GM12878 (cell line): ENCODE measurements at regions not wholly inside any gene's neighbourhood (a gene's known extent, or its start where the extent isn't known, plus 50 kb on each side); places are given as distances from the start of the nearest gene placed in this dataset.
A peak's percentile ranks its signal among the peaks of the same experiment; 100 is the strongest.

Experiments
- ATAC-seq: fragments of 200-7000 bp; cut with Tn5 transposase; 3 replicates; pipeline ENCODE4 v1.9.1; 2020; ENCODE audit warnings: mild to moderate bottlenecking, moderate library complexity
- BruUV-seq: library from RNA; stranded (reverse); fragments of 400-500 nt; replicated peaks from 2 replicates; lab custom pipeline; 2021; lab: Mats Ljungman, UMichigan
- CTCF ChIA-PET: fragments of 300-600 bp; sonication (Branson Sonifier 250); formaldehyde crosslinking; extraction: SDS; loops from one replicate; lab custom pipeline; 2021; ENCODE audit warnings: inconsistent platforms; lab: Yijun Ruan, JAX
- POLR2A ChIA-PET: fragments of 350-600 bp; formaldehyde crosslinking; extraction: SDS; loops from one replicate; lab custom pipeline; 2021; ENCODE audit warnings: inconsistent platforms; lab: Charles Lee
- RAD21 ChIA-PET: fragments of 300-600 bp; sonication (Branson Sonifier 250); formaldehyde crosslinking; loops from one replicate; lab custom pipeline; 2023; ENCODE audit warnings: antibody characterized with exemption; ENCODE audit not compliant: unreplicated experiment; lab: Charles Lee
- SMC1A ChIA-PET: fragments of 300-600 bp; sonication (Branson Sonifier 250); formaldehyde crosslinking; loops from one replicate; lab custom pipeline; 2023; ENCODE audit not compliant: unreplicated experiment, uncharacterized antibody; lab: Charles Lee
- DNase-seq: peaks from one replicate; pipeline ENCODE4 v3.0.0-alpha.2; 2011; ENCODE audit warnings: low read depth, low spot score
- FAIRE-seq: peaks from 3 replicates; lab custom pipeline; 2011; peaks lifted over from hg19 to GRCh38; lab: Jason Lieb, UNC
- H2AFZ ChIP-seq: 2 replicates; pipeline ENCODE4 v1.6.0; 2011; ENCODE audit warnings: low read depth, low read length, control low read depth; ENCODE audit not compliant: control insufficient read depth
- H3K27ac ChIP-seq: 2 replicates; pipeline ENCODE4 v1.5.1; 2011; ENCODE audit warnings: control low read depth; ENCODE audit not compliant: control insufficient read depth, insufficient read depth
- H3K27me3 ChIP-seq, 2 experiments: replicated peaks in 1 of 2; 2 replicates each; pipeline versions ENCODE4 v1.6.0 to v1.6.1; 2011; ENCODE audit warnings: low read length in 1 of 2; ENCODE audit not compliant: control insufficient read depth in 2 of 2, insufficient read depth in 2 of 2
- H3K36me3 ChIP-seq, 2 experiments: 2 replicates each; pipeline ENCODE4 v1.5.1; 2011; ENCODE audit warnings: low read length in 1 of 2; ENCODE audit not compliant: control insufficient read depth in 2 of 2, insufficient read depth in 2 of 2
- H3K4me1 ChIP-seq: 2 replicates; pipeline ENCODE4 v1.6.1; 2011; ENCODE audit warnings: mild to moderate bottlenecking, low read length, moderate library complexity, mixed read lengths; ENCODE audit not compliant: control insufficient read depth, insufficient read depth
- H3K4me2 ChIP-seq: 2 replicates; pipeline ENCODE4 v1.6.0; 2011; ENCODE audit warnings: control low read depth; ENCODE audit not compliant: control insufficient read depth, insufficient read depth
- H3K4me3 ChIP-seq: fragments of 200-600 bp; sonication (generic); 2 replicates; pipeline ENCODE4 v1.5.1; 2016
- H3K79me2 ChIP-seq: 2 replicates; pipeline ENCODE4 v1.6.0; 2011; ENCODE audit warnings: low read length; ENCODE audit not compliant: control insufficient read depth, insufficient read depth
- H3K9ac ChIP-seq: 2 replicates; pipeline ENCODE4 v1.8.0; 2011; ENCODE audit warnings: low read length, control low read depth, mixed read lengths; ENCODE audit not compliant: control insufficient read depth, insufficient read depth
- H3K9me3 ChIP-seq: replicated peaks from 3 replicates; pipeline ENCODE4 v1.5.1; 2011; ENCODE audit warnings: mild to moderate bottlenecking, low read length; ENCODE audit not compliant: control insufficient read depth, insufficient read depth
- H4K20me1 ChIP-seq: 2 replicates; pipeline ENCODE4 v1.6.0; 2011; ENCODE audit not compliant: control insufficient read depth, insufficient read depth
- ATF3 ChIP-seq: IDR thresholded peaks from 2 replicates; pipeline ENCODE4 v1.6.1; 2011; ENCODE audit warnings: low read depth, mild to moderate bottlenecking, low read length, moderate library complexity, borderline replicate concordance; ENCODE audit errors: extremely low read depth
- JUND ChIP-seq: IDR thresholded peaks from 2 replicates; pipeline ENCODE4 v1.6.1; 2012; ENCODE audit warnings: low read depth, mild to moderate bottlenecking, low read length, improper control_type of control experiment, moderate library complexity
- KLF5 ChIP-seq: fragments of 450-650 bp; IDR thresholded peaks from 2 replicates; pipeline ENCODE4 v1.6.1; 2014; ENCODE audit warnings: mild to moderate bottlenecking; ENCODE audit not compliant: partially characterized antibody
- MEF2B ChIP-seq: fragments of 450-650 bp; IDR thresholded peaks from 2 replicates; pipeline ENCODE4 v1.6.1; 2018; ENCODE audit warnings: mild to moderate bottlenecking, moderate library complexity; ENCODE audit not compliant: partially characterized antibody, poor library complexity, severe bottlenecking
- RBBP5 ChIP-seq: fragments of 200-600 bp; sonication (generic); conservative IDR thresholded peaks from 2 replicates; pipeline ENCODE4 v1.6.1; 2016
- RELB ChIP-seq: fragments of 450-650 bp; IDR thresholded peaks from 2 replicates; pipeline ENCODE4 v1.6.1; 2017; ENCODE audit warnings: low read depth, mild to moderate bottlenecking, moderate library complexity
- WGBS: methylation state at CpG from one replicate; pipeline ENCODE4 v1.1.6; 2016; ENCODE audit warnings: low lambda C conversion rate; ENCODE audit not compliant: insufficient replicate concordance, insufficient coverage; ENCODE audit errors: missing lambda C conversion rate; 5-methylcytosine and 5-hydroxymethylcytosine counted together
- in situ Hi-C: fragments of 300-500 bp; cut with MboI; formaldehyde crosslinking; loops from 9 replicates; pipeline ENCODE4 v1.14.3; 2018; ENCODE audit warnings: mixed read lengths
- intact Hi-C: fragments of 100-400 bp; cut with micrococcal nuclease; formaldehyde crosslinking; loops from one replicate; pipeline ENCODE4 v1.14.2; 2022; ENCODE audit not compliant: unreplicated experiment
- TF ChIP-seq, protein P1 (sequence below), 3 experiments: IDR thresholded peaks in 2 of 3; conservative IDR thresholded peaks in 1 of 3; 2 replicates each; pipeline ENCODE4 v1.5.1; 2011; ENCODE audit warnings: low read depth in 3 of 3, low read length in 3 of 3, mild to moderate bottlenecking in 3 of 3, control low read depth in 2 of 3, moderate library complexity in 2 of 3, inconsistent platforms in 1 of 3, mixed read lengths in 1 of 3; ENCODE audit not compliant: control insufficient read depth in 2 of 3, insufficient read depth in 1 of 3; ENCODE audit errors: extremely low read depth in 1 of 3

DNA sequence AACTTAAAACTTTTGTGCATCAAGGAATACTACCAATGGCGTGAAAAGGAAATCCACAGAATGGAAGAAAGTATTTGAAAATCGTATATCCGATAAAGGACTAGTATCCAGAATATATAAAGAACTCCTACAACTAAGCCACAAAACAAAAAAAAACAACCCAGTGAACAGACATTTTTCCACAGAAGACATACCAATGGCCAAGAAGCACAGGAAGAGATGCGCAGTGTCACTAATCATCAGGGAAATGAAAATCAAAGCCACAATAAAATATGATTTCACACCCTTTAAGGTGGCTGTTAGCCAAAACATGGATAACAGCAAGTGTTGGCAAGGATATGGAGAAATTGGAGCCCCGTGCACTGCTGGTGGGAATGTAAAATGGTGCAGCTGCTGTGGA, 203.3 kb downstream of the SEC14L1 start (continued):
- TF ChIP-seq, protein P1, sequence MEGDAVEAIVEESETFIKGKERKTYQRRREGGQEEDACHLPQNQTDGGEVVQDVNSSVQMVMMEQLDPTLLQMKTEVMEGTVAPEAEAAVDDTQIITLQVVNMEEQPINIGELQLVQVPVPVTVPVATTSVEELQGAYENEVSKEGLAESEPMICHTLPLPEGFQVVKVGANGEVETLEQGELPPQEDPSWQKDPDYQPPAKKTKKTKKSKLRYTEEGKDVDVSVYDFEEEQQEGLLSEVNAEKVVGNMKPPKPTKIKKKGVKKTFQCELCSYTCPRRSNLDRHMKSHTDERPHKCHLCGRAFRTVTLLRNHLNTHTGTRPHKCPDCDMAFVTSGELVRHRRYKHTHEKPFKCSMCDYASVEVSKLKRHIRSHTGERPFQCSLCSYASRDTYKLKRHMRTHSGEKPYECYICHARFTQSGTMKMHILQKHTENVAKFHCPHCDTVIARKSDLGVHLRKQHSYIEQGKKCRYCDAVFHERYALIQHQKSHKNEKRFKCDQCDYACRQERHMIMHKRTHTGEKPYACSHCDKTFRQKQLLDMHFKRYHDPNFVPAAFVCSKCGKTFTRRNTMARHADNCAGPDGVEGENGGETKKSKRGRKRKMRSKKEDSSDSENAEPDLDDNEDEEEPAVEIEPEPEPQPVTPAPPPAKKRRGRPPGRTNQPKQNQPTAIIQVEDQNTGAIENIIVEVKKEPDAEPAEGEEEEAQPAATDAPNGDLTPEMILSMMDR (IDR thresholded peaks at IDR 0.05 in 2 of 3, conservative IDR thresholded peaks at IDR 0.05 in 1 of 3; ENCODE audit: control insufficient read depth in 2 of 3, extremely low read depth in 1 of 3, insufficient read depth in 1 of 3, low read depth in 3 of 3, low read length in 3 of 3), result no peak

- ChIA-PET SMC1A (interaction anchor here (1.6 kb wide), 1 partner anchor 14 kb away, joined by 8 read pairs; no protein-coding TSS in a partner anchor), CTCF (interaction anchor here (0.6 to 1.3 kb wide), 4 partner anchors 13 to 84 kb away, joined by 3 to 5 read pairs (median 3); no protein-coding TSS in a partner anchor), RAD21 (interaction anchor here (0.6 kb wide), 1 partner anchor 611 kb away, joined by 3 read pairs; no protein-coding TSS in a partner anchor), POLR2A (no interaction called here)
- BruUV-seq, result TSS peak; percentile 46
- DNase-seq (no peak), ATAC-seq (no peak), FAIRE-seq (no peak)
- in situ Hi-C loops, result loop anchor here (25.0 kb wide), 1 partner anchor 92 kb away; no protein-coding TSS in a partner anchor
- no peak overlapping the region for H3K27ac ChIP-seq
- H3K4me1 ChIP-seq, result peaks cover 16% of the 10 kb centered on the region
- peaks cover 4% of the 10 kb centered on the region for H4K20me1 ChIP-seq
- H3K79me2 ChIP-seq, result peaks cover 9% of the 10 kb centered on the region
- peaks cover 0 to 6% of the 10 kb centered on the region in 2 experiments; a peak in 1 of 4 replicates for H3K36me3 ChIP-seq
- H3K9me3 ChIP-seq, result no peaks in the 10 kb centered on the region; the same call in 2 of the 3 replicates
- no peak overlapping the region for H3K4me3 ChIP-seq
- no peak for TF ChIP-seq RELB
- no peak for TF ChIP-seq KLF5
- no peak for TF ChIP-seq MEF2B
- TF ChIP-seq JUND, result no peak
- TF ChIP-seq ATF3, result no peak
- TF ChIP-seq RBBP5, result no peak
- H3K4me2 ChIP-seq, result no peak overlapping the region
- no peak overlapping the region for H2AFZ ChIP-seq
- intact Hi-C loops, result no loop called here
- WGBS, result 89% methylated on average over 9 of the region's 9 CpGs
- H3K9ac ChIP-seq, result no peak overlapping the region
- no peaks in the 10 kb centered on the region for H3K27me3 ChIP-seq
Measured at GRCh38 chr17:77345260-77345910, 204.6 kb downstream of the SEC14L1 start.
